ENCODE measurements at regions not wholly inside any gene's neighbourhood (a gene's known extent, or its start where the extent isn't known, plus 50 kb on each side); places are given as distances from the start of the nearest gene placed in this dataset.
"Not testable (repeated sequence)": the region's sequence is repeated elsewhere in the genome, so short reads cannot be mapped to it uniquely, and the experiment has no call there.

GRCh38 chr14:52122163-52122562, 53.3 kb upstream of the NID2 start:
- DNase-seq: not testable (repeated sequence)

GRCh38 chr14:52121441-52121840, 52.6 kb upstream of the NID2 start:
- no peak for DNase-seq

DNA sequence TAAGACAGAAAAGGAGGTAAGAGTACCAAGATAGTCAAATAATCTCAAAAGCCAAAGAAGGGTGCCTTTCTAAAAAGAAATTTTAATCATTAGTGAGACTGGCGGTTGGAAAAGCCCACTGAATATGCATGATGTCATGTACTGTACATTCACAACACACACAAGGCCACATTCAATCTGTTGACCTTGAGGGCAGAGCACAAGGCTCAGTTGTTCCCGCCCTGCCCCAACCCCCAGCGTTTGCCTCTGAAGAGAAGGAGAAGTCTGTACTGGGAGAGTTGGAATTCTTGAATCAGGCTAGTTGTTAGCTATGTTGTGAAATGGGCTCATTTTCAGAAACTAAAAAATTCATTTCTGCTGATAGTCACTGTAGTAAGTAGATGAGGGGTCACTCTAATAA, 50.2 kb upstream of the NID2 start:
- no peak for DNase-seq

All from activated T-cell treated with anti-CD3 and anti-CD28 coated beads, Interleukin-2, amount 50 U/mL, for 48 hours (primary cell).